Urinary bladder (tissue), 3 donors: ENCODE measurements at regions not wholly inside any gene's neighbourhood (a gene's known extent, or its start where the extent isn't known, plus 50 kb on each side); places are given as distances from the start of the nearest gene placed in this dataset.

Experiments
- DNase-seq: peaks from one replicate; pipeline ENCODE4 v3.0.0-alpha.2; 2015; ENCODE audit errors: extremely low spot score
- H3K27ac ChIP-seq: one replicate; pipeline ENCODE4 v1.5.1; 2013; ENCODE audit warnings: low read depth, mild to moderate bottlenecking, moderate library complexity
- H3K36me3 ChIP-seq: one replicate; pipeline ENCODE4 v1.6.1; 2013; ENCODE audit warnings: mild to moderate bottlenecking, moderate library complexity; ENCODE audit not compliant: insufficient read depth
- H3K4me1 ChIP-seq: one replicate; pipeline ENCODE4 v1.6.1; 2013; ENCODE audit warnings: mild to moderate bottlenecking, moderate library complexity; ENCODE audit not compliant: insufficient read depth
- H3K4me3 ChIP-seq: one replicate; pipeline ENCODE4 v1.5.1; 2013; ENCODE audit warnings: low read depth, low read length
- WGBS: extraction: QIAGEN DNeasy Blood & Tissue Kit; methylation state at CpG from one replicate; pipeline ENCODE4 v1.1.7; 2013; 5-methylcytosine and 5-hydroxymethylcytosine counted together
- donor health status: healthy with polysubstance abuse.
- donor health status: healthy.

- no peaks in the 10 kb centered on the region for H3K36me3 ChIP-seq
- WGBS: 98% methylated on average over 1 of the region's 1 CpG
- H3K4me1 ChIP-seq: no peaks in the 10 kb centered on the region
- H3K27ac ChIP-seq: no peak overlapping the region
- no peak for DNase-seq
- no peak overlapping the region for H3K4me3 ChIP-seq
These were observed 102.3 kb upstream of the HMCN1 start for GRCh38 chr1:185631843-185632242.

DNA sequence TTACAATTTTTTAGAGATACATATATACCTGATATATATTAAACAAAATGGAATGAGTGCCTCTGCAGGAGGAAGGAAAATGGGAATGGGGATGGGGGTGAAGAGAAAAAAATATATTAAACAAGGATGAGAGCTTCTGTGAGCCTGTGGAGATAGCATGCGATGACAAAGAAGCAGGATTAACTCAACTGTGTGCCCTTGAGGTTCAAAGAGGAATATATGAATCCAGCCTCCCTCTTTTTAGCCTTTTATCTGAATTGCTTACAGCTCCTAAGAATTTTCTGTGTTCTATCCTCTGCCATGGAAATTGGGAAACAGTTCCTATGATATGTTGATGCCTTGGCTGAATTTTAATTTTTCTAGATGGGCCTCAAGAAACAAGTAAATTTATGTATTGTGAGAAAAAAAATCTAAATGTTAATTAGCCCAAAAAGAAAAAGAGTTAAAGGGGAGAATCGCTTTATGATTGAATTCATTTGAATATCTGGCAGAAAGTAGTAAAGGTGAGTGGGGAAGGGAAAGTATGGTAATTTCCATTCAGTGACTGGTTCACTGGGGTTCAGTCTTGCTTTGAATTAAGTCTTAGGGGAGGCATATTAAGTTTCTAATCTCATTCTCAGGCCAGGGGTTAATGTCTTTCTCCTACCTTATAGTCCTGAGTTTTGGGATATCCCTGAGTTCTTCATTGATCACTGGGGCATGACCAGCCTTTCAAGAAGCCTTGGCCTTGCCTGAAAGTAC is 106.3 kb upstream of the HMCN1 start:
- Histone ChIP-seq H3K4me1 (no peaks in the 10 kb centered on the region), H3K4me3 (no peak overlapping the region), H3K27ac (no peak overlapping the region), H3K36me3 (no peaks in the 10 kb centered on the region)
- whole genome bisulfite sequencing: 94% methylated on average over 2 of the region's 2 CpGs
- no peak for DNase-seq

DNA sequence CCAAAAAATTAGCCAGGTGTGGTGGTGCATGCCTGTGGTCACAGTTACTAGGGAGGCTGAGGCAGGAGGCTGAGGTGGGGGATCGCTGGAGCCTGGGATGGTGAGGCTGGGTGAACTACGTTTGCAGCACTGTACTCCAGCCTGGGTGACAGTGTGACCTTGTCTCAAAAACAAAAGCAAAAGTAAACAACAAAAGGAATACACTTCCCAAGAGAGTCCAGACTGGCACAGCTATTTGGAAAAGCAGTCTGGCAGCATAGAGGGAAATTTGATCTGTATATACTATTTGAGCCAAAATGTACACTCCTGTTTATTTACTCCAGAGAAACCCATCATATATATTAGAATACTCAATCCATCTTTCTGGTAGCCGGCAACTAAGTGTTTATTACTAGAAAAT is 107.0 kb upstream of the HMCN1 start:
- Histone ChIP-seq H3K27ac (no peak overlapping the region), H3K36me3 (no peaks in the 10 kb centered on the region), H3K4me3 (no peak overlapping the region), H3K4me1 (no peaks in the 10 kb centered on the region)
- 65% methylated on average over 3 of the region's 3 CpGs for WGBS
- DNase-seq: no peak

DNA sequence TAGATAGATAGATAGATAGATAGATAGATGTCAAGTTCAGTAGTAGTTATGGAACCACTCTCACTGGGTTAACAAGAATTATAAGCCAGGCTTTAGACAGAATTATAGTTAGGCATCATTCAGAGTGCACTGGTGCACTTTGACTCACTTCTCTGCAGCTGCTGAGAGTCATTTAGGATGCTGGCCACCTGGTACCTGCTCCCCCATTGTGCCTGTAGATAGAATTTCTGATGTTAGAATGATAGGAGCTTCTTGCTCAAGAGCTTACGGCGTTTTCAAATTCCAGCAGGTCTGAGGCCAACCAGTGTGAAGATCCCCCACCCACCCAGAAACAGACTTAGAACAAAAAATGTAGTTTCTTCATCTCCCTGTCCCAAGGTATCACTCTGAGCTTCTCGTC is 107.8 kb upstream of the HMCN1 start:
- Histone ChIP-seq H3K36me3 (no peaks in the 10 kb centered on the region), H3K4me1 (no peaks in the 10 kb centered on the region), H3K27ac (no peak overlapping the region), H3K4me3 (no peak overlapping the region)
- 89% methylated on average over 3 of the region's 3 CpGs for WGBS
- DNase-seq: no peak

GRCh38 chr1:185610954-185611353 is 123.2 kb upstream of the HMCN1 start:
- H3K27ac ChIP-seq: no peak overlapping the region
- H3K4me1 ChIP-seq: no peaks in the 10 kb centered on the region
- no peak for DNase-seq
- H3K36me3 ChIP-seq: no peaks in the 10 kb centered on the region
- no peak overlapping the region for H3K4me3 ChIP-seq

GRCh38 chr1:185608177-185608576 is 126.0 kb upstream of the HMCN1 start:
- DNase-seq: no peak

GRCh38 chr1:185603158-185603557 is 131.0 kb upstream of the HMCN1 start:
- Histone ChIP-seq H3K4me1 (no peaks in the 10 kb centered on the region), H3K36me3 (no peaks in the 10 kb centered on the region), H3K27ac (no peak overlapping the region), H3K4me3 (no peak overlapping the region)
- no peak for DNase-seq
- 98% methylated on average over 4 of the region's 4 CpGs for WGBS

More at GRCh38 chr1:185608177-185608576, 126.0 kb upstream of the HMCN1 start:
- Histone ChIP-seq H3K4me1 (no peaks in the 10 kb centered on the region), H3K27ac (no peak overlapping the region), H3K36me3 (no peaks in the 10 kb centered on the region), H3K4me3 (no peak overlapping the region)
- 86% methylated on average over 5 of the region's 5 CpGs for WGBS

- WGBS: 100% methylated on average over 1 of the region's 1 CpG
- Histone ChIP-seq H3K27ac (no peak overlapping the region), H3K36me3 (no peaks in the 10 kb centered on the region), H3K4me3 (no peak overlapping the region), H3K4me1 (no peaks in the 10 kb centered on the region)
- no peak for DNase-seq
These were observed 133.0 kb upstream of the HMCN1 start for GRCh38 chr1:185601189-185601588.

DNA sequence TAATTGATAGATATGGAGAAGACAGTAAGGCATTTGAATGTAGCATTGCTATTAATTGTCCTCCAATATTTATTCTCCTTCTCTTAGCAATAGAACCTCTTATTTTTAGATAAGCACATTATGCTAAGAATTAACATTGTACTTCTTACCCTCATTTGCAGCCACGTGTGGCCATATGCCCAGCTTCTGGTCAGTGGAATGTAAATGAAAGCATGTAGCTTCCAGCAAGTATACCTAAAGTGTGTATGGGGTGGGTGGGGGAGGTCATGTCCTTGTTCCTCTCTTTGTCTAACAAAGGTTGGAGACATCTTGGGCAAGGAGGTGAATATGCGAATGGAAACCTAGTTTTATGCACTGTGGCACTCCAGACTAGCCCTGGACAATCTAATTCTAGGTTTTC is 133.6 kb upstream of the HMCN1 start:
- Histone ChIP-seq H3K4me3 (no peak overlapping the region), H3K4me1 (no peaks in the 10 kb centered on the region), H3K27ac (no peak overlapping the region), H3K36me3 (no peaks in the 10 kb centered on the region)
- DNase-seq: no peak
- 54% methylated on average over 2 of the region's 2 CpGs for WGBS

DNA sequence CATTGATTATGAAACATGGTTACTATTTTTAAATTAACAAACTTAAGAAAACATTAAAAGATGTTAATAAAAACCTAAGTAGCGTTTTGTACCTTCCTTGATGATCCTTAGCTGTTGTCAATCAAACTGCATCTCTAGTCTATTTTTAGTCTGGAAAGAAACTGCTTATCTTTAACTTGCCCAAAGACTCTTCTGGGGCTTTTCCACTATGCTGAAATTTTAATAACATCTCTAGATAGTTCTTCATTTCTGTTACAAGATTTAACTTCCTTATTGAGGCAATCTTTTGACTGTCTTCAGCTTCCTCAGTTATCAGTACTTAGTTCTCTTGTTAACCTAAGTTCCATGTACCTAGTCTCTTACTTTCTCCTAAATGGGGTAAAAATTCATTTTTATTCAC is 135.9 kb upstream of the HMCN1 start:
- no peaks in the 10 kb centered on the region for H3K4me1 ChIP-seq
- DNase-seq: no peak
- no peaks in the 10 kb centered on the region for H3K36me3 ChIP-seq
- no peak overlapping the region for H3K27ac ChIP-seq
- 53% methylated on average over 1 of the region's 1 CpG for WGBS
- no peak overlapping the region for H3K4me3 ChIP-seq

- Histone ChIP-seq H3K36me3 (no peaks in the 10 kb centered on the region), H3K27ac (no peak overlapping the region), H3K4me3 (no peak overlapping the region), H3K4me1 (no peaks in the 10 kb centered on the region)
- no peak for DNase-seq
- 58% methylated on average over 3 of the region's 3 CpGs for WGBS
These were observed 138.1 kb upstream of the HMCN1 start for GRCh38 chr1:185595835-185596667.

GRCh38 chr1:185594786-185595410 is 139.3 kb upstream of the HMCN1 start:
- no peaks in the 10 kb centered on the region for H3K4me1 ChIP-seq
- no peaks in the 10 kb centered on the region for H3K36me3 ChIP-seq
- 60% methylated on average over 3 of the region's 3 CpGs for WGBS
- no peak for DNase-seq
- H3K4me3 ChIP-seq: no peak overlapping the region
- no peak overlapping the region for H3K27ac ChIP-seq

DNA sequence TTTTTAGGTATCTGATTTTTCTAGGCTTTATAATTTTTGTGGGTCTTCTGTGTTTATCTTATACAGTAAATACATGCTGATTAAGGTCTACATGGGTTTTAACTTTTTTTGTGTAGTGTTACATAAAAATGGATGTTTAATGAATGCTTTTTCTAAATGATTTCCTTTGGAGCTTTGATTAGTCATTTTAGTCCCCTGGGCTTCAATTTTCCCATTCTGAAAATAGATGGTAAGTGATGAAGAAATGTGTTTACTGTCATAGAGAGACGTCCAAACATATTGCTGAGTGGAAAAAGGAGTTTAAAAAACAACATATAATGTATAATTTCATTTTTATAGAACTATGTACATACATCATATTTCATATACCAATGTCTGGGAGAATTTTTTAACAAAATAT is 140.9 kb upstream of the HMCN1 start:
- Histone ChIP-seq H3K36me3 (no peaks in the 10 kb centered on the region), H3K27ac (no peak overlapping the region), H3K4me3 (no peak overlapping the region), H3K4me1 (no peaks in the 10 kb centered on the region)
- WGBS: 32% methylated on average over 1 of the region's 1 CpG
- DNase-seq: no peak

DNA sequence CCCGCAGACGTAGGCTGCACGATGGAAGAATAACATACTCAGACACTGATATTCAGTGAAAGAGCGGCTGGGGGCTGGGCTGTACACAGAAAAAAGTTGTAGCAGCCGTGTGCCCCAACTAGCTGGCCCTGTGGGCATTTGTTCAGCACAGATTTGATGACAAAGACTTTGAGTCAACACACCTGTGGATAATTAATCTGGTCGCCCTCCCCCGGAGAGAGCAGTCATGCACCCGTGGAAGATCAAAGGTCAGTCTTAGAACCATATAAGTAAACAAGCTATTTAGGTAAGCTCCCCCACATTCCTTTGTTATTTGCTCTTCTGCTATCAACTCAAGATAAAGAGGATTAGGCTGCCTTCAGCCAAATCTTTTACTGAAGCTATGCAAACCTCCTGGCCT is 148.4 kb upstream of the HMCN1 start:
- Histone ChIP-seq H3K4me1 (no peaks in the 10 kb centered on the region), H3K4me3 (no peak overlapping the region), H3K27ac (no peak overlapping the region), H3K36me3 (no peaks in the 10 kb centered on the region)
- 59% methylated on average over 8 of the region's 8 CpGs for WGBS
- DNase-seq: no peak
